GM12878 (cell line): ENCODE measurements at regions not wholly inside any gene's neighbourhood (a gene's known extent, or its start where the extent isn't known, plus 50 kb on each side); places are given as distances from the start of the nearest gene placed in this dataset.

Source experiments
- ATAC-seq: fragments of 200-7000 bp; cut with Tn5 transposase; 3 replicates; pipeline ENCODE4 v1.9.1; 2020; ENCODE audit warnings: mild to moderate bottlenecking, moderate library complexity
- BruUV-seq: library from RNA; stranded (reverse); fragments of 400-500 nt; replicated peaks from 2 replicates; lab custom pipeline; 2021; lab: Mats Ljungman, UMichigan
- CTCF ChIA-PET: fragments of 300-600 bp; sonication (Branson Sonifier 250); formaldehyde crosslinking; extraction: SDS; loops from one replicate; lab custom pipeline; 2021; ENCODE audit warnings: inconsistent platforms; lab: Yijun Ruan, JAX
- POLR2A ChIA-PET: fragments of 350-600 bp; formaldehyde crosslinking; extraction: SDS; loops from one replicate; lab custom pipeline; 2021; ENCODE audit warnings: inconsistent platforms; lab: Charles Lee
- RAD21 ChIA-PET: fragments of 300-600 bp; sonication (Branson Sonifier 250); formaldehyde crosslinking; loops from one replicate; lab custom pipeline; 2023; ENCODE audit warnings: antibody characterized with exemption; ENCODE audit not compliant: unreplicated experiment; lab: Charles Lee
- SMC1A ChIA-PET: fragments of 300-600 bp; sonication (Branson Sonifier 250); formaldehyde crosslinking; loops from one replicate; lab custom pipeline; 2023; ENCODE audit not compliant: unreplicated experiment, uncharacterized antibody; lab: Charles Lee
- DNase-seq: peaks from one replicate; pipeline ENCODE4 v3.0.0-alpha.2; 2011; ENCODE audit warnings: low read depth, low spot score
- FAIRE-seq: peaks from 3 replicates; lab custom pipeline; 2011; peaks lifted over from hg19 to GRCh38; lab: Jason Lieb, UNC
- H2AFZ ChIP-seq: 2 replicates; pipeline ENCODE4 v1.6.0; 2011; ENCODE audit warnings: low read depth, low read length, control low read depth; ENCODE audit not compliant: control insufficient read depth
- H3K27ac ChIP-seq: 2 replicates; pipeline ENCODE4 v1.5.1; 2011; ENCODE audit warnings: control low read depth; ENCODE audit not compliant: control insufficient read depth, insufficient read depth
- H3K27me3 ChIP-seq, 2 experiments: replicated peaks in 1 of 2; 2 replicates each; pipeline versions ENCODE4 v1.6.0 to v1.6.1; 2011; ENCODE audit warnings: low read length in 1 of 2; ENCODE audit not compliant: control insufficient read depth in 2 of 2, insufficient read depth in 2 of 2
- H3K36me3 ChIP-seq, 2 experiments: 2 replicates each; pipeline ENCODE4 v1.5.1; 2011; ENCODE audit warnings: low read length in 1 of 2; ENCODE audit not compliant: control insufficient read depth in 2 of 2, insufficient read depth in 2 of 2
- H3K4me1 ChIP-seq: 2 replicates; pipeline ENCODE4 v1.6.1; 2011; ENCODE audit warnings: mild to moderate bottlenecking, low read length, moderate library complexity, mixed read lengths; ENCODE audit not compliant: control insufficient read depth, insufficient read depth
- H3K4me2 ChIP-seq: 2 replicates; pipeline ENCODE4 v1.6.0; 2011; ENCODE audit warnings: control low read depth; ENCODE audit not compliant: control insufficient read depth, insufficient read depth
- H3K4me3 ChIP-seq: fragments of 200-600 bp; sonication (generic); 2 replicates; pipeline ENCODE4 v1.5.1; 2016
- H3K79me2 ChIP-seq: 2 replicates; pipeline ENCODE4 v1.6.0; 2011; ENCODE audit warnings: low read length; ENCODE audit not compliant: control insufficient read depth, insufficient read depth
- H3K9ac ChIP-seq: 2 replicates; pipeline ENCODE4 v1.8.0; 2011; ENCODE audit warnings: low read length, control low read depth, mixed read lengths; ENCODE audit not compliant: control insufficient read depth, insufficient read depth
- H3K9me3 ChIP-seq: replicated peaks from 3 replicates; pipeline ENCODE4 v1.5.1; 2011; ENCODE audit warnings: mild to moderate bottlenecking, low read length; ENCODE audit not compliant: control insufficient read depth, insufficient read depth
- H4K20me1 ChIP-seq: 2 replicates; pipeline ENCODE4 v1.6.0; 2011; ENCODE audit not compliant: control insufficient read depth, insufficient read depth
- BCL11A ChIP-seq: IDR thresholded peaks from 2 replicates; pipeline ENCODE4 v1.6.1; 2011; ENCODE audit warnings: low read depth, low read length
- CHD4 ChIP-seq: fragments of 200-600 bp; sonication (generic); IDR thresholded peaks from 2 replicates; pipeline ENCODE4 v1.6.1; 2016; ENCODE audit warnings: mild to moderate bottlenecking
- EZH2 ChIP-seq: IDR thresholded peaks from 2 replicates; pipeline ENCODE4 v1.6.1; 2012; ENCODE audit warnings: low read depth, mild to moderate bottlenecking, control low read depth, inconsistent platforms, low read length, borderline replicate concordance; ENCODE audit not compliant: control insufficient read depth
- JUNB ChIP-seq: IDR thresholded peaks from 2 replicates; pipeline ENCODE4 v1.6.1; 2016; ENCODE audit warnings: antibody characterized with exemption, mild to moderate bottlenecking
- NR2F1 ChIP-seq: fragments of 450-650 bp; conservative IDR thresholded peaks from 2 replicates; pipeline ENCODE4 v1.6.1; 2017; ENCODE audit warnings: mild to moderate bottlenecking
- PBX3 ChIP-seq: IDR thresholded peaks from 2 replicates; pipeline ENCODE4 v1.6.1; 2011; ENCODE audit warnings: mild to moderate bottlenecking, low read depth, low read length, moderate library complexity; ENCODE audit not compliant: insufficient replicate concordance
- RAD21 ChIP-seq: IDR thresholded peaks from 2 replicates; pipeline ENCODE4 v1.6.1; 2011; ENCODE audit warnings: mild to moderate bottlenecking, low read depth, low read length, moderate library complexity; ENCODE audit not compliant: insufficient read depth
- RBBP5 ChIP-seq: fragments of 200-600 bp; sonication (generic); conservative IDR thresholded peaks from 2 replicates; pipeline ENCODE4 v1.6.1; 2016
- RELB ChIP-seq: fragments of 450-650 bp; IDR thresholded peaks from 2 replicates; pipeline ENCODE4 v1.6.1; 2017; ENCODE audit warnings: low read depth, mild to moderate bottlenecking, moderate library complexity
- RFX5 ChIP-seq: IDR thresholded peaks from 2 replicates; pipeline ENCODE4 v1.6.1; 2011; ENCODE audit warnings: low read depth, low read length, improper control_type of control experiment
- SIN3A ChIP-seq: IDR thresholded peaks from 2 replicates; pipeline ENCODE4 v1.6.1; 2012; ENCODE audit warnings: low read depth, low read length, improper control_type of control experiment
- SUPT20H ChIP-seq: IDR thresholded peaks from 2 replicates; pipeline ENCODE4 v1.6.1; 2011; ENCODE audit warnings: low read depth, mild to moderate bottlenecking, low read length, moderate library complexity, borderline replicate concordance; ENCODE audit not compliant: control insufficient read depth
- ZBTB4 ChIP-seq: fragments of 450-650 bp; formaldehyde crosslinking; IDR thresholded peaks from 2 replicates; pipeline ENCODE4 v1.4.0; 2022; ENCODE audit warnings: mild to moderate bottlenecking, moderate library complexity
- ZNF622 ChIP-seq: fragments of 450-650 bp; IDR thresholded peaks from 2 replicates; pipeline ENCODE4 v1.6.1; 2017; ENCODE audit warnings: mild to moderate bottlenecking, inconsistent platforms
- WGBS: methylation state at CpG from one replicate; pipeline ENCODE4 v1.1.6; 2016; ENCODE audit warnings: low lambda C conversion rate; ENCODE audit not compliant: insufficient replicate concordance, insufficient coverage; ENCODE audit errors: missing lambda C conversion rate; 5-methylcytosine and 5-hydroxymethylcytosine counted together
- in situ Hi-C: fragments of 300-500 bp; cut with MboI; formaldehyde crosslinking; loops from 9 replicates; pipeline ENCODE4 v1.14.3; 2018; ENCODE audit warnings: mixed read lengths
- intact Hi-C: fragments of 100-400 bp; cut with micrococcal nuclease; formaldehyde crosslinking; loops from one replicate; pipeline ENCODE4 v1.14.2; 2022; ENCODE audit not compliant: unreplicated experiment

- ATAC-seq (no peak), DNase-seq (no peak), FAIRE-seq (no peak)
- no peaks in the 10 kb centered on the region for H3K9me3 ChIP-seq
- H3K79me2 ChIP-seq, result no peaks in the 10 kb centered on the region
- no peaks in the 10 kb centered on the region; a peak in 2 of 4 replicates for H3K27me3 ChIP-seq
- intact Hi-C loops (no loop called here), in situ Hi-C loops (no loop called here)
- ChIA-PET POLR2A (no interaction called here), SMC1A (no interaction called here), RAD21 (no interaction called here), CTCF (no interaction called here)
- H3K4me2 ChIP-seq, result no peak overlapping the region
- no peak overlapping the region for H2AFZ ChIP-seq
- TF ChIP-seq ZBTB4 (CRISPR knock-in tag), result no peak
- H3K36me3 ChIP-seq, result no peaks in the 10 kb centered on the region
- no peak overlapping the region for H3K4me3 ChIP-seq
- no TSS peak for BruUV-seq
- H3K27ac ChIP-seq, result no peak overlapping the region
- no peak overlapping the region for H3K9ac ChIP-seq
- no peaks in the 10 kb centered on the region for H4K20me1 ChIP-seq
- H3K4me1 ChIP-seq, result no peaks in the 10 kb centered on the region
Observed at GRCh38 chr7:25658375-25658774, 430.1 kb upstream of the NPVF start.

- SMC1A ChIA-PET, result no interaction called here
- CTCF ChIA-PET, result interaction anchor here (0.9 to 1.3 kb wide), 2 partner anchors 73 to 192 kb away, joined by 3 to 5 read pairs; no protein-coding TSS in a partner anchor
- Histone ChIP-seq H3K4me3 (no peak overlapping the region), H3K4me1 (no peaks in the 10 kb centered on the region), H3K27ac (no peak overlapping the region), H3K36me3 (no peaks in the 10 kb centered on the region), H3K79me2 (no peaks in the 10 kb centered on the region), H3K9ac (no peak overlapping the region), H4K20me1 (no peaks in the 10 kb centered on the region), H3K27me3 (no peaks in the 10 kb centered on the region; a peak in 2 of 4 replicates), H2AFZ (no peak overlapping the region), H3K4me2 (no peak overlapping the region), H3K9me3 (no peaks in the 10 kb centered on the region)
- RAD21 ChIA-PET, result no interaction called here
- POLR2A ChIA-PET, result no interaction called here
- FAIRE-seq, result no peak
- BruUV-seq, result no TSS peak
- WGBS, result 5% methylated on average over 6 of the region's 6 CpGs
- in situ Hi-C loops, result no loop called here
- ATAC-seq, result no peak
- no peak for DNase-seq
- intact Hi-C loops, result no loop called here
- TF ChIP-seq BCL11A (no peak), EZH2 (no peak), JUNB (no peak), PBX3 (no peak), NR2F1 (no peak), ZNF622 (no peak), CHD4 (no peak), RAD21 (no peak), SUPT20H (no peak), RBBP5 (no peak), SIN3A (no peak), RFX5 (no peak), RELB (no peak)
Observed at GRCh38 chr7:25659841-25660240, 431.6 kb upstream of the NPVF start.
